ENCODE measurements at regions not wholly inside any gene's neighbourhood (a gene's known extent, or its start where the extent isn't known, plus 50 kb on each side); places are given as distances from the start of the nearest gene placed in this dataset.

DNA sequence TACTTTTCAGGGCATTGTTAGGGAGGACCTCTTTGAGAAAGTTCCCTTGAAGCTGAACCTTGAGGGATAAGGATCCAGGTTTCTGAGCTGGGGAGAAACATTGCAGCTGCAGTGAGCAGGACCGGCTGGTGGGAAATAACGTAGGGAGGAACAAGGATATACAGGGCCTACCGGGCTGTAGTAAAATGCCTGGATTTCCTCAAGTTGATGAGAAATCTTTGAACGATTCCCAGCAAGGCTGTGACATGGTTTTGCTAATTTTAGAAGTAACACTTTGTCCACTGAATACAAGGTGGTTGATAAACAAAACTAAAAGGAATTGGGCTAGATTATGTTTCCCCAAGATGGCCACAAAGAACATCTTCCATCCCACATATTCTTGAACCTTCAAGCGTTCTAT, 137.0 kb upstream of the AGBL1 start:
- H3K4me2 ChIP-seq (ENCODE audit: insufficient read depth, low read length): no peak overlapping the region
- no TSS peak for BruUV-seq (replicated peaks)
- no peaks in the 10 kb centered on the region for H3K9me3 ChIP-seq (replicated peaks; ENCODE audit: control insufficient read depth, insufficient read depth, low read length)
- intact Hi-C loops (cut with micrococcal nuclease): no loop called here
- DNase-seq (ENCODE audit: low read depth, low spot score): no peak
- no peak overlapping the region for H3K4me3 ChIP-seq (replicated peaks in 1 of 3; ENCODE audit: insufficient read depth in 1 of 3, low read depth in 1 of 3, low read length in 3 of 3)
- H3K36me3 ChIP-seq (ENCODE audit: control insufficient read depth in 2 of 2, extremely low read depth in 1 of 2, insufficient read depth in 2 of 2, low read length in 2 of 2): no peaks in the 10 kb centered on the region
- H4K20me1 ChIP-seq (replicated peaks; ENCODE audit: control insufficient read depth, extremely low read depth, insufficient read depth, low read length): no peaks in the 10 kb centered on the region
- TF ChIP-seq JUN (IDR thresholded peaks at IDR 0.05; ENCODE audit: borderline replicate concordance, insufficient read depth, insufficient read length, low read depth) (no peak), POLR2A (IDR thresholded peaks at IDR 0.05; ENCODE audit: low read depth, low read length) (no peak), GATA2 (IDR thresholded peaks at IDR 0.05; ENCODE audit: insufficient read depth, insufficient read length, low read depth, low read length) (no peak), EZH2 (IDR thresholded peaks at IDR 0.05; ENCODE audit: borderline replicate concordance, low read depth, low read length, severe bottlenecking) (no peak), FOS (IDR thresholded peaks at IDR 0.05; ENCODE audit: borderline replicate concordance, insufficient read depth, low read length) (no peak), MYC (IDR thresholded peaks at IDR 0.05; ENCODE audit: low read depth, low read length) (no peak), POLR2AphosphoS5 (IDR thresholded peaks at IDR 0.05; ENCODE audit: insufficient read depth, low read depth, low read length) (no peak)
- TF ChIP-seq, protein P1, sequence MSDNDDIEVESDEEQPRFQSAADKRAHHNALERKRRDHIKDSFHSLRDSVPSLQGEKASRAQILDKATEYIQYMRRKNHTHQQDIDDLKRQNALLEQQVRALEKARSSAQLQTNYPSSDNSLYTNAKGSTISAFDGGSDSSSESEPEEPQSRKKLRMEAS (IDR thresholded peaks at IDR 0.05; ENCODE audit: insufficient read depth, insufficient read length): no peak
- TF ChIP-seq, protein P2, sequence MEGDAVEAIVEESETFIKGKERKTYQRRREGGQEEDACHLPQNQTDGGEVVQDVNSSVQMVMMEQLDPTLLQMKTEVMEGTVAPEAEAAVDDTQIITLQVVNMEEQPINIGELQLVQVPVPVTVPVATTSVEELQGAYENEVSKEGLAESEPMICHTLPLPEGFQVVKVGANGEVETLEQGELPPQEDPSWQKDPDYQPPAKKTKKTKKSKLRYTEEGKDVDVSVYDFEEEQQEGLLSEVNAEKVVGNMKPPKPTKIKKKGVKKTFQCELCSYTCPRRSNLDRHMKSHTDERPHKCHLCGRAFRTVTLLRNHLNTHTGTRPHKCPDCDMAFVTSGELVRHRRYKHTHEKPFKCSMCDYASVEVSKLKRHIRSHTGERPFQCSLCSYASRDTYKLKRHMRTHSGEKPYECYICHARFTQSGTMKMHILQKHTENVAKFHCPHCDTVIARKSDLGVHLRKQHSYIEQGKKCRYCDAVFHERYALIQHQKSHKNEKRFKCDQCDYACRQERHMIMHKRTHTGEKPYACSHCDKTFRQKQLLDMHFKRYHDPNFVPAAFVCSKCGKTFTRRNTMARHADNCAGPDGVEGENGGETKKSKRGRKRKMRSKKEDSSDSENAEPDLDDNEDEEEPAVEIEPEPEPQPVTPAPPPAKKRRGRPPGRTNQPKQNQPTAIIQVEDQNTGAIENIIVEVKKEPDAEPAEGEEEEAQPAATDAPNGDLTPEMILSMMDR (IDR thresholded peaks at IDR 0.05; ENCODE audit: extremely low read depth in 1 of 2, insufficient read depth in 1 of 2, low read depth in 1 of 2, low read length in 2 of 2): no peak
- H3K4me1 ChIP-seq (ENCODE audit: control insufficient read depth, extremely low read depth, insufficient read depth, low read length): no peaks in the 10 kb centered on the region
- no peaks in the 10 kb centered on the region for H3K27me3 ChIP-seq (ENCODE audit: control insufficient read depth in 2 of 2, insufficient read depth in 2 of 2, low read length in 2 of 2)
- CTCF ChIA-PET: no interaction called here
- FAIRE-seq: no peak
- H2AFZ ChIP-seq (ENCODE audit: low read depth, low read length): no peak overlapping the region
- no peaks in the 10 kb centered on the region for H3K9me1 ChIP-seq (replicated peaks; ENCODE audit: control insufficient read depth, extremely low read depth, insufficient read depth, low read length)
- no peaks in the 10 kb centered on the region for H3K79me2 ChIP-seq (ENCODE audit: control insufficient read depth, insufficient read depth, low read length)
- dilution Hi-C loops (cut with MboI; ENCODE audit: extremely low pct_ligation_motif_present, low sequenced_read_pairs): no loop called here
- H3K9ac ChIP-seq (replicated peaks; ENCODE audit: extremely low read depth, insufficient read depth, low read length): no peak overlapping the region
- POLR2A ChIA-PET: no interaction called here
- H3K27ac ChIP-seq (ENCODE audit: insufficient read depth, low read depth, low read length): no peak overlapping the region

Data from endothelial cell of umbilical vein (primary cell).